Ovary (tissue), 3 donors: ENCODE measurements at regions not wholly inside any gene's neighbourhood (a gene's known extent, or its start where the extent isn't known, plus 50 kb on each side); places are given as distances from the start of the nearest gene placed in this dataset.

Source experiments
- CTCF ChIP-seq, 3 donors: fragments of 450-650 bp in 2 of 3; fragments of 200-600 bp in 1 of 3; IDR thresholded peaks; one replicate each; pipeline versions ENCODE4 v1.5.1 to v1.8.0; 2016 to 2022; ENCODE audit warnings: antibody characterized with exemption in 3 of 3, mild to moderate bottlenecking in 1 of 3
- EP300 ChIP-seq: sonication (generic); formaldehyde crosslinking; IDR thresholded peaks from one replicate; pipeline ENCODE4 v1.6.1; 2017; ENCODE audit warnings: antibody characterized with exemption
- POLR2A ChIP-seq: fragments of 450-650 bp; IDR thresholded peaks from one replicate; pipeline ENCODE4 v1.6.1; 2017; ENCODE audit warnings: antibody characterized with exemption, mild to moderate bottlenecking, moderate library complexity
- donor health status: DM: no; HTN: no; CAD: no.

- TF ChIP-seq CTCF (IDR thresholded peaks at IDR 0.05) (no peak), EP300 (no peak), POLR2A (no peak)
Observed at GRCh38 chr13:77985866-77986636, 67.4 kb upstream of the EDNRB start.
